ENCODE measurements at regions not wholly inside any gene's neighbourhood (a gene's known extent, or its start where the extent isn't known, plus 50 kb on each side); places are given as distances from the start of the nearest gene placed in this dataset.
"Not testable (repeated sequence)": the region's sequence is repeated elsewhere in the genome, so short reads cannot be mapped to it uniquely, and the experiment has no call there.

GRCh38 chr1:143728802-143729448, 242.9 kb downstream of the FAM72C start:
- TF ChIP-seq RBAK, CTCF (tag by site-specific recombination; IDR thresholded peaks at IDR 0.05): not testable (repeated sequence)
